B cell (primary cell): ENCODE measurements at regions not wholly inside any gene's neighbourhood (a gene's known extent, or its start where the extent isn't known, plus 50 kb on each side); places are given as distances from the start of the nearest gene placed in this dataset.

ENCODE experiments used
- ATAC-seq: fragments of 200-7000 bp; cut with Tn5 transposase; one replicate; pipeline ENCODE4 v1.10.0; 2021; ENCODE audit warnings: low read depth, mild to moderate bottlenecking, moderate number of reproducible peaks, moderate library complexity
- CTCF ChIA-PET: fragments of 350-600 bp; sonication (Branson Sonifier 250); formaldehyde crosslinking; loops from one replicate; lab custom pipeline; 2021; ENCODE audit warnings: antibody characterized with exemption, inconsistent platforms; lab: Charles Lee
- POLR2A ChIA-PET: fragments of 350-600 bp; sonication (Branson Sonifier 250); formaldehyde crosslinking; loops from one replicate; lab custom pipeline; 2021; ENCODE audit warnings: antibody characterized with exemption; lab: Charles Lee
- DNase-seq: peaks from one replicate; pipeline ENCODE4 v3.0.0; 2013
- H2AFZ ChIP-seq: 2 replicates; pipeline ENCODE4 v1.6.1; 2012; ENCODE audit warnings: mild to moderate bottlenecking, low read depth, low read length; ENCODE audit not compliant: insufficient read depth, poor library complexity, severe bottlenecking
- H3K27ac ChIP-seq, 2 donors: 1 replicate in 1 of 2; 2 replicates in 1 of 2; pipeline ENCODE4 v1.5.1; 2012 to 2013; ENCODE audit warnings: low read length in 2 of 2, mild to moderate bottlenecking in 2 of 2, moderate library complexity in 1 of 2
- H3K27me3 ChIP-seq, 4 experiments: fragments of 200-600 bp in 1 of 4; sonication (generic) in 1 of 4; replicated peaks in 1 of 4; 1 replicate in 2 of 4; 2 replicates in 2 of 4; pipeline versions ENCODE4 v1.6.1 to v1.7.0; 2013 to 2016; ENCODE audit warnings: low read length in 3 of 4, mild to moderate bottlenecking in 2 of 4, mixed read lengths in 1 of 4, moderate library complexity in 1 of 4; ENCODE audit not compliant: insufficient read depth in 4 of 4, control insufficient read depth in 3 of 4; ENCODE audit errors: control extremely low read depth in 1 of 4
- H3K36me3 ChIP-seq, 2 experiments: replicated peaks in 1 of 2; 1 replicate in 1 of 2; 2 replicates in 1 of 2; pipeline versions ENCODE4 v1.6.1 to v1.7.1; 2013; ENCODE audit warnings: low read length in 1 of 2; ENCODE audit not compliant: insufficient read depth in 2 of 2, control insufficient read depth in 1 of 2; ENCODE audit errors: control extremely low read depth in 1 of 2, extremely low read depth in 1 of 2
- H3K4me1 ChIP-seq, 2 donors: fragments of 200-600 bp in 1 of 2; sonication (generic) in 1 of 2; 1 replicate in 1 of 2; 2 replicates in 1 of 2; pipeline versions ENCODE4 v1.5.1 to v1.6.1; 2013 to 2017; ENCODE audit warnings: low read length in 2 of 2; ENCODE audit not compliant: control insufficient read depth in 2 of 2, insufficient read depth in 2 of 2
- H3K4me2 ChIP-seq: replicated peaks from 2 replicates; pipeline ENCODE3; 2012; ENCODE audit warnings: mild to moderate bottlenecking, low read depth, low read length; ENCODE audit not compliant: poor library complexity, severe bottlenecking
- H3K4me3 ChIP-seq, 5 experiments: fragments of 200-600 bp in 1 of 5; sonication (generic) in 1 of 5; 1 replicate in 3 of 5; 2 replicates in 2 of 5; pipeline versions ENCODE4 v1.5.1 to v1.7.0; 2011 to 2016; ENCODE audit warnings: low read length in 4 of 5, mild to moderate bottlenecking in 4 of 5, low read depth in 2 of 5, control low read depth in 1 of 5, moderate library complexity in 1 of 5; ENCODE audit not compliant: insufficient read depth in 1 of 5; ENCODE audit errors: control extremely low read depth in 1 of 5, extremely low read depth in 1 of 5
- H3K79me2 ChIP-seq: fragments of 200-600 bp; sonication (generic); one replicate; pipeline ENCODE4 v1.6.0; 2016; ENCODE audit warnings: low read length; ENCODE audit not compliant: control insufficient read depth, insufficient read depth
- H3K9ac ChIP-seq: fragments of 200-600 bp; sonication (generic); 2 replicates; pipeline ENCODE4 v1.6.1; 2017; ENCODE audit warnings: mild to moderate bottlenecking, low read length, moderate library complexity
- H3K9me3 ChIP-seq, 3 donors: one replicate each; pipeline versions ENCODE4 v1.6.1 to v1.7.1; 2013; ENCODE audit warnings: low read length in 2 of 3; ENCODE audit not compliant: control insufficient read depth in 2 of 3, insufficient read depth in 1 of 3; ENCODE audit errors: control extremely low read depth in 1 of 3
- H4K20me1 ChIP-seq: 2 replicates; pipeline ENCODE4 v1.6.0; 2012; ENCODE audit warnings: mild to moderate bottlenecking, low read length; ENCODE audit not compliant: insufficient read depth, control insufficient read depth, poor library complexity, severe bottlenecking
- H3K27ac Mint-ChIP-seq: one replicate; pipeline ENCODE4 v1.8.0; 2021; ENCODE audit warnings: mixed read lengths
- H3K27me3 Mint-ChIP-seq: one replicate; pipeline ENCODE4 v1.8.0; 2021; ENCODE audit warnings: mixed read lengths
- H3K4me1 Mint-ChIP-seq: one replicate; pipeline ENCODE4 v1.8.0; 2021; ENCODE audit warnings: mixed read lengths
- H3K4me3 Mint-ChIP-seq: one replicate; pipeline ENCODE4 v1.8.0; 2021; ENCODE audit warnings: mixed read lengths
- H3K9me3 Mint-ChIP-seq: one replicate; pipeline ENCODE4 v1.8.0; 2022; ENCODE audit warnings: mixed read lengths; ENCODE audit not compliant: insufficient read depth
- EZH2 ChIP-seq: IDR thresholded peaks from 2 replicates; pipeline ENCODE4 v1.6.1; 2012; ENCODE audit warnings: borderline replicate concordance, low read depth, mild to moderate bottlenecking, moderate library complexity, low read length; ENCODE audit not compliant: insufficient read depth, poor library complexity, severe bottlenecking
- WGBS: methylation state at CpG from one replicate; pipeline ENCODE4 v1.1.5; 2013; ENCODE audit warnings: missing lambda C conversion rate; ENCODE audit not compliant: insufficient coverage; 5-methylcytosine and 5-hydroxymethylcytosine counted together
- intact Hi-C: fragments of 100-400 bp; cut with micrococcal nuclease; formaldehyde crosslinking; loops from one replicate; pipeline ENCODE4 v1.10.0; 2022
- TF ChIP-seq, protein P1 (sequence below): fragments of 200-600 bp; IDR thresholded peaks from one replicate; pipeline ENCODE4 v1.8.0; 2022; ENCODE audit warnings: antibody characterized with exemption, mild to moderate bottlenecking

DNA sequence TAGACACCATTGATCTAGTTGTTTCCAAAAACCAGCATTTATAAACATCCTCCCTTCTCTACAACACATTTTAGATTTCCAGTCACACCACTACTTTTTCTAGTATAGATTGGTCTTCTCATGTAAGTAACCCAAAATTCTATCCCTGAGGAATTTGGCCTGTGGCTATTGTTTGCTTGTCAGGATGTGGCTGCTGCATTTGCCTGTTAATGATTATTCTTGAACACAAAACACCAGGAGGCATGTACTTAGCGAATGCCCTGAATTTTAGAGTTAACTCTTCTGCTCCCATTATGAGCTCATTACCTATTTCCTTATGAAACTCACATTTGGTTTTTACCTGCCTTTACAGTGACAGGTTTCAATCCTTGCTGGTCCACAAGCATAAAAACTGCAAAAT is 102.0 kb upstream of the FSTL5 start:
- Histone ChIP-seq H3K36me3 (no peaks in the 10 kb centered on the region), H3K27ac (no peak overlapping the region), H4K20me1 (no peaks in the 10 kb centered on the region), H3K27me3 (no peaks in the 10 kb centered on the region), H2AFZ (no peak overlapping the region), H3K4me2 (no peak overlapping the region), H3K79me2 (no peaks in the 10 kb centered on the region), H3K4me1 (no peaks in the 10 kb centered on the region), H3K9me3 (peaks cover 0 to 3% (median 0%) of the 10 kb centered on the region in 3 donors), H3K4me3 (no peak overlapping the region), H3K9ac (no peak overlapping the region)
- WGBS: 78% methylated on average over 1 of the region's 1 CpG
- ChIA-PET CTCF (interaction anchor here (0.6 kb wide), 2 partner anchors 22 to 25 kb away, joined by 3 read pairs; no protein-coding TSS in a partner anchor), POLR2A (no interaction called here)
- TF ChIP-seq EZH2: no peak
- TF ChIP-seq, protein P1, sequence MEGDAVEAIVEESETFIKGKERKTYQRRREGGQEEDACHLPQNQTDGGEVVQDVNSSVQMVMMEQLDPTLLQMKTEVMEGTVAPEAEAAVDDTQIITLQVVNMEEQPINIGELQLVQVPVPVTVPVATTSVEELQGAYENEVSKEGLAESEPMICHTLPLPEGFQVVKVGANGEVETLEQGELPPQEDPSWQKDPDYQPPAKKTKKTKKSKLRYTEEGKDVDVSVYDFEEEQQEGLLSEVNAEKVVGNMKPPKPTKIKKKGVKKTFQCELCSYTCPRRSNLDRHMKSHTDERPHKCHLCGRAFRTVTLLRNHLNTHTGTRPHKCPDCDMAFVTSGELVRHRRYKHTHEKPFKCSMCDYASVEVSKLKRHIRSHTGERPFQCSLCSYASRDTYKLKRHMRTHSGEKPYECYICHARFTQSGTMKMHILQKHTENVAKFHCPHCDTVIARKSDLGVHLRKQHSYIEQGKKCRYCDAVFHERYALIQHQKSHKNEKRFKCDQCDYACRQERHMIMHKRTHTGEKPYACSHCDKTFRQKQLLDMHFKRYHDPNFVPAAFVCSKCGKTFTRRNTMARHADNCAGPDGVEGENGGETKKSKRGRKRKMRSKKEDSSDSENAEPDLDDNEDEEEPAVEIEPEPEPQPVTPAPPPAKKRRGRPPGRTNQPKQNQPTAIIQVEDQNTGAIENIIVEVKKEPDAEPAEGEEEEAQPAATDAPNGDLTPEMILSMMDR: no peak
- intact Hi-C loops: no loop called here
- no peak for DNase-seq
- Mint-ChIP-seq H3K27me3 (no peaks in the 10 kb centered on the region), H3K9me3 (peaks cover 16% of the 10 kb centered on the region), H3K4me1 (no peaks in the 10 kb centered on the region), H3K4me3 (no peak overlapping the region), H3K27ac (no peak overlapping the region)
- no peak for ATAC-seq

DNA sequence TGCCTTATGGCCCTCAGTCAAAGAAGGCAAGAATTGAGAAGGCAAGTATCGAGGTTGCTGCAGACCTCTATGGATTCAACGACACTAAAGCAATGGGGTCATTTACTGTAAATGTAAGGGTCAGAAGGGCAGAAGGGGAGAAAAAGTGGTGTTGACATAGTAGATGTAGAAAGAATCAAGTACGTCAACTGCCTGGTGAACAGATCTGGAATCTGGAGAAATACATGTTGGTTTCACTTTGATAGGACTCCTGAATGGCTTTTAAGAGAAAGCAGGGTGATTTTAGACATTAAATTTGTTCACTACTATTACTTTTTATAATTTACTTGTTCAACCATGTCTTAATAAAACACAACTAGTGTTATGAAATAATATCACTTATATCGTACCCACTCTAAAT is 81.3 kb upstream of the FSTL5 start:
- CTCF ChIA-PET: no interaction called here
- Mint-ChIP-seq H3K27ac (no peak overlapping the region), H3K4me1 (no peaks in the 10 kb centered on the region), H3K4me3 (no peak overlapping the region), H3K27me3 (no peaks in the 10 kb centered on the region), H3K9me3 (no peaks in the 10 kb centered on the region)
- TF ChIP-seq EZH2: no peak
- TF ChIP-seq, protein P1: no peak
- intact Hi-C loops: no loop called here
- Histone ChIP-seq H2AFZ (no peak overlapping the region), H3K4me1 (no peaks in the 10 kb centered on the region), H3K27ac (no peak overlapping the region), H3K9ac (no peak overlapping the region), H3K36me3 (no peaks in the 10 kb centered on the region), H4K20me1 (no peaks in the 10 kb centered on the region), H3K4me3 (no peak overlapping the region), H3K27me3 (no peaks in the 10 kb centered on the region), H3K9me3 (peaks cover 0 to 8% (median 0%) of the 10 kb centered on the region in 3 donors), H3K4me2 (no peak overlapping the region), H3K79me2 (no peaks in the 10 kb centered on the region)
- 44% methylated on average over 2 of the region's 4 CpGs for WGBS
- no peak for ATAC-seq
- DNase-seq: no peak
- POLR2A ChIA-PET: no interaction called here
